Loucy (cell line): ENCODE measurements at regions not wholly inside any gene's neighbourhood (a gene's known extent, or its start where the extent isn't known, plus 50 kb on each side); places are given as distances from the start of the nearest gene placed in this dataset.

ENCODE experiments used
- H2AFZ ChIP-seq: fragments of 200-600 bp; sonication (generic); 2 replicates; pipeline ENCODE4 v1.6.0; 2016; ENCODE audit warnings: antibody characterized with exemption, mild to moderate bottlenecking, low read length, moderate library complexity
- H3F3A ChIP-seq: fragments of 200-600 bp; 2 replicates; pipeline ENCODE4 v1.6.0; 2016; ENCODE audit warnings: antibody characterized with exemption, low read depth, mild to moderate bottlenecking
- H3K27me3 ChIP-seq: fragments of 200-600 bp; sonication (generic); 2 replicates; pipeline ENCODE4 v1.6.1; 2014; ENCODE audit warnings: low read length, mild to moderate bottlenecking; ENCODE audit not compliant: insufficient read depth, poor library complexity, severe bottlenecking
- H3K36me3 ChIP-seq: fragments of 200-600 bp; sonication (generic); 2 replicates; pipeline ENCODE4 v1.6.1; 2016; ENCODE audit warnings: low read length; ENCODE audit not compliant: insufficient read depth
- H3K4me1 ChIP-seq: fragments of 200-600 bp; sonication (generic); 2 replicates; pipeline ENCODE4 v1.5.1; 2014; ENCODE audit warnings: low read length, mild to moderate bottlenecking; ENCODE audit not compliant: insufficient read depth, poor library complexity, severe bottlenecking
- H3K4me2 ChIP-seq: fragments of 200-600 bp; sonication (generic); 2 replicates; pipeline ENCODE4 v1.6.0; 2014; ENCODE audit warnings: antibody characterized with exemption, low read length, low read depth, mild to moderate bottlenecking; ENCODE audit not compliant: poor library complexity, severe bottlenecking
- H3K4me3 ChIP-seq: fragments of 200-600 bp; sonication (generic); 2 replicates; pipeline ENCODE4 v1.5.1; 2014; ENCODE audit warnings: low read length, mild to moderate bottlenecking, mixed read lengths; ENCODE audit not compliant: poor library complexity, severe bottlenecking
- H3K79me2 ChIP-seq: fragments of 200-600 bp; sonication (generic); 2 replicates; pipeline ENCODE4 v1.6.1; 2014; ENCODE audit warnings: low read length; ENCODE audit not compliant: insufficient read depth
- H3K9ac ChIP-seq: fragments of 200-600 bp; sonication (generic); 2 replicates; pipeline ENCODE4 v1.6.0; 2014; ENCODE audit warnings: mild to moderate bottlenecking, low read depth, low read length, moderate library complexity; ENCODE audit not compliant: poor library complexity, severe bottlenecking
- H3K9me2 ChIP-seq: fragments of 200-600 bp; sonication (generic); replicated peaks from 2 replicates; pipeline ENCODE4 v1.6.1; 2016; ENCODE audit warnings: low read depth, low read length, mixed read lengths
- H3K9me3 ChIP-seq: fragments of 200-600 bp; sonication (generic); 2 replicates; pipeline ENCODE4 v1.6.1; 2014; ENCODE audit warnings: mild to moderate bottlenecking, antibody characterized with exemption, low read length, low read depth; ENCODE audit not compliant: insufficient read depth
- H4K20me1 ChIP-seq: fragments of 200-600 bp; sonication (generic); 2 replicates; pipeline ENCODE4 v1.6.0; 2014; ENCODE audit warnings: antibody characterized with exemption, low read length, mild to moderate bottlenecking; ENCODE audit not compliant: insufficient read depth, poor library complexity, severe bottlenecking
- EZH2phosphoT487 ChIP-seq: fragments of 200-600 bp; IDR thresholded peaks from 2 replicates; pipeline ENCODE4 v1.6.1; 2018; ENCODE audit warnings: antibody characterized with exemption, mild to moderate bottlenecking, moderate library complexity, borderline replicate concordance
- TF ChIP-seq, protein P1 (sequence below): fragments of 200-600 bp; sonication (generic); conservative IDR thresholded peaks from 2 replicates; pipeline ENCODE4 v1.5.1; 2014; ENCODE audit warnings: mild to moderate bottlenecking, antibody characterized with exemption, low read length

DNA sequence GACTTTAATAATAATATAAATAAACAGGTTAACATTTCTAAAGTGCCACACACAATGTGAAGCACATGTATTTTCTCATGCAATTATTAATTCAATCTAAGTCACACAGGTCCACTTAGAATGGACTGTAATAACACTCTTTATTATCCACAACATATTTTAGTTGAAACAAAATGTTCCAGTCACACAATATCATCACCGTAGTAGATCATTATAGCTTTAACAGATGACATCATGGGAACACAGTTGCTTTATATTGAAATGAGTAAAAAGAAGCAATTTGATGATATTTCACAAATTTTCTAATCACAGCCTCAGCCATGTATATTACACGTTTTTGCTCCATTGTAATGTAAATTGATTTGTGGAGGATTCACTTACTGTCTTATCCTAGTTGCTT is 266.3 kb downstream of the MEIS1 start:
- Histone ChIP-seq H2AFZ (no peak overlapping the region), H3K36me3 (no peaks in the 10 kb centered on the region), H4K20me1 (no peaks in the 10 kb centered on the region), H3K9ac (no peak overlapping the region), H3K4me2 (no peak overlapping the region), H3K9me2 (no peaks in the 10 kb centered on the region), H3F3A (no peaks in the 10 kb centered on the region), H3K4me3 (no peak overlapping the region), H3K79me2 (no peaks in the 10 kb centered on the region), H3K4me1 (no peaks in the 10 kb centered on the region), H3K9me3 (no peaks in the 10 kb centered on the region), H3K27me3 (no peaks in the 10 kb centered on the region)
- TF ChIP-seq EZH2phosphoT487 = no peak
- TF ChIP-seq, protein P1, sequence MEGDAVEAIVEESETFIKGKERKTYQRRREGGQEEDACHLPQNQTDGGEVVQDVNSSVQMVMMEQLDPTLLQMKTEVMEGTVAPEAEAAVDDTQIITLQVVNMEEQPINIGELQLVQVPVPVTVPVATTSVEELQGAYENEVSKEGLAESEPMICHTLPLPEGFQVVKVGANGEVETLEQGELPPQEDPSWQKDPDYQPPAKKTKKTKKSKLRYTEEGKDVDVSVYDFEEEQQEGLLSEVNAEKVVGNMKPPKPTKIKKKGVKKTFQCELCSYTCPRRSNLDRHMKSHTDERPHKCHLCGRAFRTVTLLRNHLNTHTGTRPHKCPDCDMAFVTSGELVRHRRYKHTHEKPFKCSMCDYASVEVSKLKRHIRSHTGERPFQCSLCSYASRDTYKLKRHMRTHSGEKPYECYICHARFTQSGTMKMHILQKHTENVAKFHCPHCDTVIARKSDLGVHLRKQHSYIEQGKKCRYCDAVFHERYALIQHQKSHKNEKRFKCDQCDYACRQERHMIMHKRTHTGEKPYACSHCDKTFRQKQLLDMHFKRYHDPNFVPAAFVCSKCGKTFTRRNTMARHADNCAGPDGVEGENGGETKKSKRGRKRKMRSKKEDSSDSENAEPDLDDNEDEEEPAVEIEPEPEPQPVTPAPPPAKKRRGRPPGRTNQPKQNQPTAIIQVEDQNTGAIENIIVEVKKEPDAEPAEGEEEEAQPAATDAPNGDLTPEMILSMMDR = no peak

DNA sequence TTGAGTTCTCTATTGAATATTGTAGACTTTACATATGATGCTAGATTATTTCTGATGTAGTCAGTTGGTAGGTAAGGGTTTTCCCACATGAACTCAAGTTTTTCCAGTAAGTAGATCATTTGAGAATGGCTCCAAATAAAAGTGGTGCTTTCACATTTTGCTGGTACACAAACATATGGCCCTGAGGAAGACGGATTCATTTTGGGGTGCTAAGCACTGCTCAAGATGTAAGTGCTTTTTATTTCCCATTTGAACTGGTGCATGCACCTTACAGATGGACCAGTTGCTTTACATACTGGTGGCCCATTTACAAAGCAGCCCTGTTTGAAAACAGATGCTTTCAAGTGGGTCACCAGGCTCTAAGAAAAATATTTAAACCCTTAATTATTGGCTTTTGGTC is 266.7 kb downstream of the MEIS1 start:
- Histone ChIP-seq H2AFZ (no peak overlapping the region), H3K4me2 (no peak overlapping the region), H3K9me2 (no peaks in the 10 kb centered on the region), H3K79me2 (no peaks in the 10 kb centered on the region), H3K27me3 (no peaks in the 10 kb centered on the region), H3F3A (no peaks in the 10 kb centered on the region), H3K4me1 (no peaks in the 10 kb centered on the region), H4K20me1 (no peaks in the 10 kb centered on the region), H3K9me3 (no peaks in the 10 kb centered on the region), H3K36me3 (no peaks in the 10 kb centered on the region), H3K9ac (no peak overlapping the region), H3K4me3 (no peak overlapping the region)
- TF ChIP-seq, protein P1 = no peak
- no peak for TF ChIP-seq EZH2phosphoT487

DNA sequence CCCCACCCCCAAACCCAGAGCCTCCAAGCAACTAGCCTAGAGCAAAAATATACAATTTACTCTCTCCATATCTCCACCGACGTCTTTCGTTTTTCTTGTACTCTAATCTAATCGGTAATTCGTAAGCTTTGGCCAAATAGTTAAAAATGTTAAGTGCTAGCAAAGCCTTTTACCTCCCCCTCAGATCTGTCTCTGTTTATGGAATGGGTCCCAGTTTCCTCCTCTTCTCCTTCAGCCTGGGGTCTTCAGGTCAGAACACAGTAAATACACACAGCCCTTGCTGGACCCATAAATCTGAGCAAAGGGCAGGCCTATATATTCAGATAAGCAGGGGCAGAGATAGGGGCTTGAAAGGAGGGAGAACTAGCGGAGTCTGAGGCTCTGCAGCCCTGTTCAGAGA is 267.4 kb downstream of the MEIS1 start:
- Histone ChIP-seq H3K36me3 (no peaks in the 10 kb centered on the region), H3F3A (no peaks in the 10 kb centered on the region), H3K4me3 (no peak overlapping the region), H4K20me1 (no peaks in the 10 kb centered on the region), H3K4me2 (no peak overlapping the region), H3K27me3 (no peaks in the 10 kb centered on the region), H2AFZ (no peak overlapping the region), H3K9me3 (no peaks in the 10 kb centered on the region), H3K9me2 (no peaks in the 10 kb centered on the region), H3K79me2 (no peaks in the 10 kb centered on the region), H3K9ac (no peak overlapping the region), H3K4me1 (no peaks in the 10 kb centered on the region)
- TF ChIP-seq, protein P1 = no peak
- no peak for TF ChIP-seq EZH2phosphoT487
